Small intestine (tissue), 7 donors: ENCODE measurements at regions not wholly inside any gene's neighbourhood (a gene's known extent, or its start where the extent isn't known, plus 50 kb on each side); places are given as distances from the start of the nearest gene placed in this dataset.

Experiments
- DNase-seq, 2 donors: peaks; one replicate each; pipeline versions ENCODE4 v3.0.0 to v3.0.0-alpha.2; 2013
- FAIRE-seq: peaks from 2 replicates; lab custom pipeline; 2012; peaks lifted over from hg19 to GRCh38; lab: Jason Lieb, UNC
- H3K27ac ChIP-seq, 3 donors: one replicate each; pipeline ENCODE4 v1.5.1; 2013; ENCODE audit warnings: low read length in 2 of 3, mild to moderate bottlenecking in 2 of 3, control low read depth in 1 of 3, inconsistent platforms in 1 of 3, low read depth in 1 of 3, moderate library complexity in 1 of 3
- H3K27me3 ChIP-seq, 3 donors: one replicate each; pipeline ENCODE4 v1.6.1; 2013; ENCODE audit warnings: low read length in 3 of 3, inconsistent platforms in 1 of 3; ENCODE audit not compliant: control insufficient read depth in 3 of 3, insufficient read depth in 3 of 3
- H3K36me3 ChIP-seq, 3 donors: one replicate each; pipeline ENCODE4 v1.6.1; 2013; ENCODE audit warnings: low read length in 3 of 3, inconsistent platforms in 1 of 3, low read depth in 1 of 3, mild to moderate bottlenecking in 1 of 3, moderate library complexity in 1 of 3; ENCODE audit not compliant: control insufficient read depth in 3 of 3, insufficient read depth in 2 of 3
- H3K4me1 ChIP-seq, 3 donors: one replicate each; pipeline ENCODE4 v1.6.1; 2013; ENCODE audit warnings: low read length in 2 of 3, inconsistent platforms in 1 of 3, low read depth in 1 of 3, mild to moderate bottlenecking in 1 of 3, moderate library complexity in 1 of 3; ENCODE audit not compliant: control insufficient read depth in 3 of 3, insufficient read depth in 2 of 3
- H3K4me3 ChIP-seq, 3 donors: one replicate each; pipeline ENCODE4 v1.5.1; 2013; ENCODE audit warnings: low read length in 3 of 3, control low read depth in 1 of 3, inconsistent platforms in 1 of 3, low read depth in 1 of 3, mild to moderate bottlenecking in 1 of 3, moderate library complexity in 1 of 3
- H3K9me3 ChIP-seq, 2 donors: one replicate each; pipeline ENCODE4 v1.6.1; 2013; ENCODE audit warnings: low read depth in 1 of 2, low read length in 1 of 2; ENCODE audit not compliant: control insufficient read depth in 2 of 2, insufficient read depth in 1 of 2
- WGBS, 3 donors: extraction: QIAGEN DNeasy Blood & Tissue Kit; methylation state at CpG; one replicate each; pipeline ENCODE4 v1.1.7; 2013; 5-methylcytosine and 5-hydroxymethylcytosine counted together
- donor health status: healthy with polysubstance abuse.
- donor health status: control.
- donor health status: control.
- donor health status: Bipolar disorder and iron deficiency.
- donor health status: healthy.

DNA sequence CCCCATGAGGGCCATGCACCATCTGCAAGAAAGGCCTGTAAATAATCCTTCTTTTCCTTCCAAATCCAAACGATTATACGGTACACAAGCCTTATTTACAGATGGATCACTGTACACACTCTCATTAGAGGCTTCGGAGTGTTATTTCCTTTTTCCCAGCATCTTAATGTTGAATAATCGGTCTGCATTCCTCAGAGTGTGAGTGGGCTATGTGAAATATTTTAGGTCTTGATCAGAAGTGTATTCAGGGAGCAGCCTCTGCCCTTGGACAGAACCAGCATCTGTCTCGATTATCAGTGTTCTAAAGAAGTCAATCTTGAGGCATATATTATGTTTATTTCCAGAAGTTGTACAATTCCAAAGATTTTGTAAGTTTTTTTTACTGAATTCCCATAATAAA is 340.6 kb downstream of the SEC23A start:
- DNase-seq (no peak), FAIRE-seq (no peak)
- peaks cover 0 to 5% of the 10 kb centered on the region in 2 donors for H3K9me3 ChIP-seq
- 65 to 77% (median 69%) methylated on average over 5 of the region's 5 CpGs for WGBS, 3 donors
- no peak overlapping the region for H3K4me3 ChIP-seq
- no peaks in the 10 kb centered on the region for H3K4me1 ChIP-seq
- H3K36me3 ChIP-seq, result no peaks in the 10 kb centered on the region
- H3K27ac ChIP-seq, result no peak overlapping the region
- no peaks in the 10 kb centered on the region for H3K27me3 ChIP-seq

DNA sequence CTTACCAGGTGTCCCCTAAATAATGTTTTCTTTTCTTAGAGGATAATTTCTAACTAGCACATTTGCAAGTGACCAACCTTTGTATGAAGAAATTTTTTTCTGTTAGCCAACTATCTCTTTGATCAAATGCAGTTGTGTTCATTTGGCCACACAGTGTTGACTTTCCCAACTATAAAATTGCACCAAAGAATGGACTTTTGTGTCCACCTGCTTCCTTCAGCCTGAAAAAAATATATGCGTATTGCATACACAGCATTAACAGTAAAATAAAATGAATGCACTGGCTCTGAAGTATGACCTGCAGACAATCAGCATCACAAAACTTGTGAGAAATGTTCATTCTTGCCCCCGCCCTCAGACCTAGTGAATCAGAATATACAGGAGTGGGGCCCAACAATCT is 342.0 kb downstream of the SEC23A start:
- Histone ChIP-seq H3K36me3 (no peaks in the 10 kb centered on the region), H3K9me3 (peaks cover 0 to 5% of the 10 kb centered on the region in 2 donors), H3K27me3 (no peaks in the 10 kb centered on the region), H3K4me1 (no peaks in the 10 kb centered on the region), H3K27ac (no peak overlapping the region), H3K4me3 (no peak overlapping the region)
- 87 to 90% (median 89%) methylated on average over 2 of the region's 2 CpGs for WGBS, 3 donors
- no peak for FAIRE-seq
- no peak for DNase-seq

DNA sequence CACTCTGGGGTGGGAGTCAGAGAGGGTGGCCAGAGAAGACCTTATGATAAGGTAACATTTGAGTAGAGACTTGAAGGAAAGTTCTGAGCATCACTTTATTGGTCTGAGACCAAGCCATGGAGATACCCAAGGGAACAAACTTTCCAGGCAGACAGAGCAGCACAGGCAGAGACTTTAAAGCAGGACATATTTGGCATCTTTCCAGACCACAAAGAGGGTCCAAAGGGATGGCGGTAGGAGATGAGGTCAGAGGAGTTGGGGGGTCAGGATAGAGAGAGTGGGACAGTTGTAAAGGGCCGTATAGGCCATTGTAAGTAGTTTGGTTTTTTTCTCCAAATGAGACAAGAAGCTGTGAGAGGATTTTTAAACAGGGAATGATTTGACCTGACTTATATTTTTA is 344.4 kb downstream of the SEC23A start:
- FAIRE-seq, result no peak
- DNase-seq, result no peak
- WGBS, 3 donors, result 53 to 75% (median 58%) methylated on average over 2 of the region's 2 CpGs
- H3K4me1 ChIP-seq, result no peaks in the 10 kb centered on the region
- H3K9me3 ChIP-seq, result no peaks in the 10 kb centered on the region
- H3K36me3 ChIP-seq, result no peaks in the 10 kb centered on the region
- H3K27ac ChIP-seq, result no peak overlapping the region
- H3K27me3 ChIP-seq, result no peaks in the 10 kb centered on the region
- no peak overlapping the region for H3K4me3 ChIP-seq

DNA sequence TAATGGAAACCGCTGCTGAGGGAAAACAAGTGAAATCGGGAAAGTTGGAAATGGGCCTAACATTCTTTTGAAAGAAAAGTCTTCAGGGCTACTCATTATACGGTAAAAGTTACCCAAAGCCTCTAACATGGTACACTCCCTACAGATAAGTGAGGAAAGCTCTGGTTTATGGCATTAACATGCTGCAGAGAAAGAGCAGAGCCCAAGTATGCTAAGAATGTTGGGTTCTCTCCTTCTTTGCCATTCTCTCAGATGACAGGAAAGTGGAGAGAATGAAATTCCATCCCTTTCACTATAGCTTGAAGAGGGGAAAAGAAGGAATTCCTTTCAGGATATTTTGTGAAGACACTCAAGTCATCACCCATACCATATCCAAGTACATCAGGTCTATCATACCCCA is 348.0 kb downstream of the SEC23A start:
- Histone ChIP-seq H3K27ac (no peak overlapping the region), H3K36me3 (no peaks in the 10 kb centered on the region), H3K4me3 (no peak overlapping the region), H3K27me3 (no peaks in the 10 kb centered on the region), H3K9me3 (no peaks in the 10 kb centered on the region), H3K4me1 (no peaks in the 10 kb centered on the region)
- 78 to 85% (median 83%) methylated on average over 3 of the region's 3 CpGs for WGBS, 3 donors
- FAIRE-seq (no peak), DNase-seq (no peak)

DNA sequence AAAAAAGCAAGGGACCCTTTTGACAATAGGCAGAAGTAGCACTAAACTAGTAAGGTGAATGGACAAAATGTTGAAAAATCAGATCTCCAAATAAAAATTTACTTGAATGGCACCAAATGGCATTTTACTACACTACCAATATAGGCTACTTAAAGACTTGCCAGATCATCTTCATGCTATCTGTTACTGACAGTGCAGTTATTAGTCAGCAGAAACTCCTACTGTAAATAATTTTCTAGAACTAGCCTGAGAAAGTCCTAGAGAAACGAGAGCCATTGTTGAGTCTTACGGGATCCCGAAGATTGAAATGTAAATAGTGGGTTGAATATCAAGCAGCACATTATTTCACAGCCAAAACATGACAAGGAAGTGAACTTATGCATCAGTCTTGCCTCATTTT is 350.3 kb downstream of the SEC23A start:
- DNase-seq (no peak), FAIRE-seq (no peak)
- WGBS, 3 donors, result 63 to 83% (median 75%) methylated on average over 3 of the region's 3 CpGs
- Histone ChIP-seq H3K27me3 (no peaks in the 10 kb centered on the region), H3K4me3 (no peak overlapping the region), H3K9me3 (no peaks in the 10 kb centered on the region), H3K4me1 (no peaks in the 10 kb centered on the region), H3K36me3 (no peaks in the 10 kb centered on the region), H3K27ac (no peak overlapping the region)

DNA sequence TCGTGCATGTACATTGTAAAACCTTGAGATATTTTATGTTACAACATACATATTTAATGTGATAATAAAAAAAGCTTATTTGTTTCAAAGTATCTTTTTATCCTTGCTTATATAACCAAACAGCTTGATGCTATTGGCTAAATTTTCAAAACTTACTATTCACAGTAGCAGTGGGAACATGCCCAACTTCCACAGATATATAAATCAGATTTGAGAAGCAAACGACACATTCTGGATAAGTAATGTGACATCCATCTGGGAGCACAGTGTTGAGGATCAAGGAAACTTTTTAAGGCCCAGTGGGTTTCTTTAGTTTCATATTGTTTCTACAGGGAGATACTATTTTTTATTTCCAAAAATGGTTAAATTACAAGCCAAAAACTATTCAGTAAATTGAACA is 350.7 kb downstream of the SEC23A start:
- no peaks in the 10 kb centered on the region for H3K27me3 ChIP-seq
- DNase-seq, result no peak
- no peak for FAIRE-seq
- H3K9me3 ChIP-seq, result no peaks in the 10 kb centered on the region
- H3K4me1 ChIP-seq, result no peaks in the 10 kb centered on the region
- no peaks in the 10 kb centered on the region for H3K36me3 ChIP-seq
- H3K27ac ChIP-seq, result no peak overlapping the region
- 67 to 76% (median 70%) methylated on average over 2 of the region's 2 CpGs for WGBS, 3 donors
- H3K4me3 ChIP-seq, result no peak overlapping the region

DNA sequence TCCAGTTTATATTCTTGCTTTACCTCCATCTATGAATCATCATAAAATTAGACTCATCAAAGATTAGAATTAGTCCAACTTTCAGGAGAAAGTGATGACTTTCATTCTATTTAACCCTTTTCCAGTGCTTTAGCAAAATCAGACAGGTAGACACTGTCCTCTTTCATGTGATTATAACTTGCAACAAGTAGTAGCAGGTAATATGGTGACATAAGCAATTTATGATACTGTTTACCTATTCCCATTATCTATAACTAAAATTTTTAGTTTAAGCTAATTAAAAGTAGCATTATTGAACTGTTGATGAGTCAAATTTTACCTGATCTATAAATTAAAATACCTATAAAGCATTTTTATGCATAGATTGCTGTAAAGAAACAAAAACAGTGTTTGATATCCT is 351.6 kb downstream of the SEC23A start:
- Histone ChIP-seq H3K4me3 (no peak overlapping the region), H3K27ac (no peak overlapping the region), H3K4me1 (no peaks in the 10 kb centered on the region), H3K36me3 (no peaks in the 10 kb centered on the region), H3K27me3 (no peaks in the 10 kb centered on the region), H3K9me3 (no peaks in the 10 kb centered on the region)
- FAIRE-seq (no peak), DNase-seq (no peak)

DNA sequence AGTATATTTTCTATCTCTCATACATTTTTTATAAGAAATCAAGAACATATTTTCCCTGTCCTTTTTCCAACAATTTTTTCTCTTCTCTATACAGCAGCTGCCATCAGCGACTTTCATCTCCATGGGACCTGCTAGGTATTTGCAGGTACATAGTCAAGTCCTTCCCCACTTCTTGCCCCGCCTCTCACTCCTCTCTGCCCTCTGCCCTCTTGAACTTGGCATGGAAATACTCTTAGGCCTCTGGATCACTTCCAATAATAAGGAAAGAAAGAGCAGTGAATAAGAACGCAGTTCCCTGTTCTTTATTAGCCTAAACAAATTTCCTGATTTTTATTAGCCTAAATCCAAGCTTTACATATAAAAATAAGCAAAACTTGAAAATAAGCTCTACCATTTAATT is 353.1 kb downstream of the SEC23A start:
- no peaks in the 10 kb centered on the region for H3K4me1 ChIP-seq
- WGBS, 3 donors, result 26 to 54% (median 40%) methylated on average over 3 of the region's 3 CpGs
- no peak overlapping the region for H3K27ac ChIP-seq
- no peaks in the 10 kb centered on the region for H3K9me3 ChIP-seq
- H3K27me3 ChIP-seq, result no peaks in the 10 kb centered on the region
- DNase-seq (peak in 1 of 2 donors; percentile 60), FAIRE-seq (no peak)
- H3K4me3 ChIP-seq, result no peak overlapping the region
- no peaks in the 10 kb centered on the region for H3K36me3 ChIP-seq

DNA sequence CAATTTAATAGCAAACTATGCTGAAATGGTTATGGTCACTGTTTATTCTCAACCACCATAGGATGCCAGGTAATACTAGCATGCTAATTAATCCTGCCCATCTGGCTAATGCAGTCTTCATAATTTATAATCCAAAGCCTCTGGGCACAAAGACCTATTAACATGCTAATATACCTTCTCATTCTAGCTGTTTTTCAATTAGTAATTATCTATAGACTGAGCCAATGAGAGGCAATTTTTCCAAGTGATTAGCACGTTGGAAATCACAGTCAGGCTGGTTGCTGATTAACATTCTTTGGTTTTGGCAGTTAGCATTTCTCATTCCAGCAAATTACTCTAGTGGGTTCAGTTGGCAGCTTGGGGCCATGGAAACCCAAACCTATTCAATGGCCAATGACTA is 357.2 kb downstream of the SEC23A start:
- no peak for DNase-seq
- Histone ChIP-seq H3K27ac (no peak overlapping the region), H3K9me3 (no peaks in the 10 kb centered on the region), H3K36me3 (no peaks in the 10 kb centered on the region), H3K4me3 (no peak overlapping the region), H3K4me1 (no peaks in the 10 kb centered on the region), H3K27me3 (no peaks in the 10 kb centered on the region)
- no peak for FAIRE-seq
- WGBS, 3 donors, result 21 to 38% (median 30%) methylated on average over 1 of the region's 1 CpG
